RWPE2 (cell line): ENCODE measurements at regions not wholly inside any gene's neighbourhood (a gene's known extent, or its start where the extent isn't known, plus 50 kb on each side); places are given as distances from the start of the nearest gene placed in this dataset.

Experiments
- ATAC-seq: fragments of 200-7000 bp; cut with Tn5 transposase; 3 replicates; pipeline ENCODE4 v1.9.1; 2021; ENCODE audit warnings: low read depth
- DNase-seq: peaks from one replicate; pipeline ENCODE4 v3.0.0-alpha.2; 2020; ENCODE audit warnings: low spot score
- H3K27ac ChIP-seq: fragments of 450-650 bp; 2 replicates; pipeline ENCODE4 v1.5.1; 2017; ENCODE audit warnings: mild to moderate bottlenecking; ENCODE audit not compliant: poor library complexity, severe bottlenecking
- H3K27me3 ChIP-seq: fragments of 250-450 bp; sonication (Bioruptor Pico); 2 replicates; pipeline ENCODE4 v1.5.1; 2021; ENCODE audit warnings: mild to moderate bottlenecking, moderate library complexity; ENCODE audit not compliant: insufficient read depth, poor library complexity, severe bottlenecking
- H3K36me3 ChIP-seq: fragments of 250-450 bp; sonication (Bioruptor Pico); 2 replicates; pipeline ENCODE4 v1.5.1; 2020; ENCODE audit warnings: low read depth, mild to moderate bottlenecking, moderate library complexity
- H3K4me1 ChIP-seq: fragments of 250-450 bp; sonication (Bioruptor Pico); 2 replicates; pipeline ENCODE4 v1.5.1; 2021; ENCODE audit warnings: mild to moderate bottlenecking, moderate library complexity; ENCODE audit not compliant: insufficient read depth, poor library complexity, severe bottlenecking
- H3K4me3 ChIP-seq: fragments of 250-450 bp; sonication (Bioruptor Pico); 2 replicates; pipeline ENCODE4 v1.5.1; 2021; ENCODE audit warnings: mild to moderate bottlenecking, moderate library complexity; ENCODE audit not compliant: severe bottlenecking
- H3K9me3 ChIP-seq: fragments of 250-450 bp; sonication (Bioruptor Pico); 2 replicates; pipeline ENCODE4 v1.5.1; 2021; ENCODE audit warnings: mild to moderate bottlenecking, moderate library complexity; ENCODE audit not compliant: severe bottlenecking
- CTCF ChIP-seq: fragments of 450-650 bp; IDR thresholded peaks from one replicate; pipeline ENCODE4 v1.5.1; 2017; ENCODE audit warnings: mild to moderate bottlenecking, moderate library complexity; ENCODE audit not compliant: poor library complexity, severe bottlenecking

- DNase-seq (no peak), ATAC-seq (no peak; the same call in 2 of the 3 replicates)
- no peak for TF ChIP-seq CTCF
- no peak overlapping the region for H3K27ac ChIP-seq
- H3K36me3 ChIP-seq: no peaks in the 10 kb centered on the region
- H3K4me3 ChIP-seq: no peak overlapping the region
- H3K9me3 ChIP-seq: peaks cover 3% of the 10 kb centered on the region
- no peaks in the 10 kb centered on the region for H3K27me3 ChIP-seq
- no peaks in the 10 kb centered on the region for H3K4me1 ChIP-seq
Observed at GRCh38 chr1:4062041-4062440, 162.0 kb upstream of the C1orf174 start.

- no peaks in the 10 kb centered on the region for H3K36me3 ChIP-seq
- DNase-seq: no peak
- H3K27ac ChIP-seq: no peak overlapping the region
- H3K27me3 ChIP-seq: no peaks in the 10 kb centered on the region
- H3K9me3 ChIP-seq: peaks cover 3% of the 10 kb centered on the region
- no peak for TF ChIP-seq CTCF
- no peak for ATAC-seq
- H3K4me1 ChIP-seq: no peaks in the 10 kb centered on the region
- H3K4me3 ChIP-seq: no peak overlapping the region
Observed at GRCh38 chr1:4062560-4062959, 162.5 kb upstream of the C1orf174 start.

GRCh38 chr1:4062992-4063391 lies 162.9 kb upstream of the C1orf174 start:
- TF ChIP-seq CTCF: no peak
- Histone ChIP-seq H3K4me3 (no peak overlapping the region), H3K27me3 (no peaks in the 10 kb centered on the region), H3K36me3 (no peaks in the 10 kb centered on the region), H3K4me1 (no peaks in the 10 kb centered on the region), H3K27ac (no peak overlapping the region), H3K9me3 (peaks cover 3% of the 10 kb centered on the region)
- ATAC-seq: no peak
- DNase-seq: no peak

GRCh38 chr1:4063516-4063915 lies 163.4 kb upstream of the C1orf174 start:
- Histone ChIP-seq H3K4me1 (no peaks in the 10 kb centered on the region), H3K36me3 (no peaks in the 10 kb centered on the region), H3K27me3 (no peaks in the 10 kb centered on the region), H3K4me3 (no peak overlapping the region), H3K27ac (no peak overlapping the region), H3K9me3 (peaks cover 3% of the 10 kb centered on the region)
- ATAC-seq (no peak), DNase-seq (no peak)
- TF ChIP-seq CTCF: no peak

- no peak for ATAC-seq
- Histone ChIP-seq H3K27ac (no peak overlapping the region), H3K9me3 (no peaks in the 10 kb centered on the region), H3K4me1 (no peaks in the 10 kb centered on the region), H3K27me3 (no peaks in the 10 kb centered on the region), H3K4me3 (no peak overlapping the region), H3K36me3 (no peaks in the 10 kb centered on the region)
- TF ChIP-seq CTCF: no peak
- DNase-seq: no peak
Observed at GRCh38 chr1:4064150-4064889, 164.2 kb upstream of the C1orf174 start.
